ENCODE measurements at regions not wholly inside any gene's neighbourhood (a gene's known extent, or its start where the extent isn't known, plus 50 kb on each side); places are given as distances from the start of the nearest gene placed in this dataset.

DNA sequence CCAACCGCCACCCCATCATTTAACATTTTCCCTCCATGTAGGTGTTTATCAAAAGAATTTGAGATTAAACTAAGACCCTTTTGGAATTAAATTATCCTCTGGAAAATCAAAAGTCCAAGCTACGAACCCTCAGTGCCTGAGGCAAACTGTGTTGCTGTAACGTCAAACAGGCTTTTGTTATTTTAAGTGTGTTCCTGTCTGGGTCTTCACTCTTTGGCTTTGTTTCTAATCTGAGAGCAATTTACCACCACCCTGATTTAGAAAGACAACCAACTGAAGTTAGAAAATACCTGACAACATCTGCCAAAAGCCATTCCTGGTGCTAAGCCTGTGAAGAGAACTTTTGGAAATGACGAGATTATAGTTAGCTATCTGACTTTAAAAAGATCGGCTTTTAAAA lies 199.9 kb downstream of the DIRAS2 start:
- no peak for ATAC-seq
- intact Hi-C loops (cut with DNase I): no loop called here
- DNase-seq (ENCODE audit: missing footprints): no peak

GRCh38 chr9:90444609-90445204 lies 197.9 kb downstream of the DIRAS2 start:
- ATAC-seq (no peak), DNase-seq (ENCODE audit: missing footprints) (no peak)
- intact Hi-C loops (cut with DNase I): no loop called here

- intact Hi-C loops (cut with DNase I): no loop called here
- ATAC-seq (no peak), DNase-seq (ENCODE audit: missing footprints) (no peak)
Observed at GRCh38 chr9:90445391-90445790, 197.2 kb downstream of the DIRAS2 start.

DNA sequence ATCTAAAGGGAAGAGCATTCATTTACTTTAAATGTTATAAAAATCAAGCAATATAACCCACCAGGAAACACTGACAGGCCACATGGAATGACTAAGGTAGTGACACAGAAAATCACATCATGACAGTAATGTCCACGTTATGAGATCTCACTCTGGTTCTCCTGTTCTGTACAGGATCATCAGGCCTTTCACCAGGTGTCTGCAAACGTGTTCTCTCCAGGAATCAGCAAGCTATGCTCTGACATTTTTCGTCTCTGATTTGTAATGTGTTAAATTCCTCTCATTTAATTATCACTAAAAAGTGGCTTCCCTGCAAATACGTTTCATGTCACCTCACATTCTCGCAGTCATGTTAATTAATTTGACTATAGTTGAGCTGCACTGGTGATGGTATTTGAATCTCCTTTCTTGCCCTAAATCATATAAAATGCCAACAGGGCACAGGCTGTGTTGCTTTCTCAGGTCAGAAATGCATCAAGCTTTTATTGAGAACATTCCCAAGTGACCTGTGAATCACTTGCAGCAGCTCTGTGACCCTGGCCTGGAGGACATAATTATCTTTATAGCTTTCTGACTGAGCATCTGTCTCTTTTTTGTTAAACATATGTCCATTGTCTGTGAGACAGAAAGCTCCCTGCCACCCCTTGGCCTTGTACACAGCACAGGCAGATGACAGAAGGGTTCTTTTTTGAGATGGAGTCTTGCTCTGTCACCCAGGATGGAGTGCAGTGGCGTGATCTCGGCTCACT lies 196.2 kb downstream of the DIRAS2 start:
- no peak for ATAC-seq
- intact Hi-C loops (cut with DNase I): no loop called here
- DNase-seq (ENCODE audit: missing footprints): no peak

- no peak for ATAC-seq
- DNase-seq (ENCODE audit: missing footprints): no peak
- intact Hi-C loops (cut with DNase I): no loop called here
Observed at GRCh38 chr9:90447773-90448172, 194.9 kb downstream of the DIRAS2 start.

- DNase-seq (ENCODE audit: missing footprints): no peak
- intact Hi-C loops (cut with DNase I): no loop called here
- no peak for ATAC-seq
Observed at GRCh38 chr9:90449213-90449925, 193.3 kb downstream of the DIRAS2 start.

DNA sequence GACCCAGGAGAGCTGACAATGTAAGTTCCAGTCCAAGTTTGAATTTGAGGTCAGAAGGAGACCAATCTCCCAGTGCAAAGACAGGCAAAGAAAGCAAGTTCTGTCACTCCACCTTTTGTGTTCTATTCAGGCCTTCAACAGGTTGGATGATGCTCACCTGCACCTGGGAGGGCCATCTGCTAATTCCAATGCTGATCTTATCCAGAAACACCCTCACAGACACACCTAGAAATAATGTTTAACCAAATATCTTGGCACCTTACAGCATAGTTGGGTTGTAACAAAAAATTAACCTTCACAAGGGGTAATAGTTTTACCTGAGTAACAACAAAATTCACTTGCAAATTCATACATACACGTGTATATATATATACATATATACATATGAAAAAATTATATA lies 190.8 kb downstream of the DIRAS2 start:
- ATAC-seq (no peak), DNase-seq (ENCODE audit: missing footprints) (no peak)
- intact Hi-C loops (cut with DNase I): no loop called here

DNA sequence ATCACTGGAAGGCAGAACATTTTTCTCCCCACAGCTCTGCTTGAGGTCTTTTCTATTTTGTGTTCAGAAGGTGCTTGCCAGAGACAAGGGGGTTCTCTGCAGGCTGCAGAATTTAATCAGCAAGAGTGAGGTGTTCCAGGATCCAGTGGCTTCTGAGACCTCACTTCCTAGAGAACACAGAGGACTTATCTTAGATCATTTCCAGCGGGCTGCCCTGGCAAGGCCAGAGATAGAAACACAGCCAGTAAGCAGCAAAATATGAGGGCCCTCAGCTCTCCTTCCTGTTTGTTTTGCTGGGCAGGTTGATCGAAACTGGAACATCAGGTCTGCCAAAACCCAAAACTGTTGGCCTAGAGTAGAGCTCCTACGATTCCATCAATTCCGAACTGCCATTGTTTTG lies 187.3 kb downstream of the DIRAS2 start:
- no peak for ATAC-seq
- intact Hi-C loops (cut with DNase I): no loop called here
- no peak for DNase-seq (ENCODE audit: missing footprints)

GRCh38 chr9:90457386-90458190 lies 185.0 kb downstream of the DIRAS2 start:
- intact Hi-C loops (cut with DNase I): no loop called here
- ATAC-seq: no peak
- no peak for DNase-seq (ENCODE audit: missing footprints)

- ATAC-seq (no peak), DNase-seq (ENCODE audit: missing footprints) (no peak)
- intact Hi-C loops (cut with DNase I): no loop called here
Observed at GRCh38 chr9:90458485-90458884, 184.1 kb downstream of the DIRAS2 start.

DNA sequence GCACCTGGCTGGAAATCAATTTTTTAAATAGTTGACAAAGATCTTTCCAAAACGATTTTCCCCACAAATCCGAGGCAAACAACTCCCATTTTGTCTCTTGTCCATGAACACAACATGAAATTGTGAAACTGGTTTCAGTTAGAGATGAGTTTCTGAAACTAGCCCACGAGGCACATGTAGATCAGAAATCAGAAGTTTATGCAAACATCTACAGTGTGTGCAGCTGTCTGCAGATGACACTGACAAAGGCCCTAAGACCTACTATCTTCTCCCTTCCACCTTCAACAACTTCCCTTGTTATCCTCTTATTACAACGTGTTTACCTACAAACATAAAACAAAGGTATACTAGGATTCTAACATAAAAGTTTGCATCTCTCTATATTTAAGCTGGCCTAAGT lies 183.3 kb downstream of the DIRAS2 start:
- intact Hi-C loops (cut with DNase I): no loop called here
- DNase-seq (ENCODE audit: missing footprints) (no peak), ATAC-seq (no peak)

- intact Hi-C loops (cut with DNase I): no loop called here
- no peak for DNase-seq (ENCODE audit: missing footprints)
Observed at GRCh38 chr9:90460220-90460619, 182.4 kb downstream of the DIRAS2 start.

DNA sequence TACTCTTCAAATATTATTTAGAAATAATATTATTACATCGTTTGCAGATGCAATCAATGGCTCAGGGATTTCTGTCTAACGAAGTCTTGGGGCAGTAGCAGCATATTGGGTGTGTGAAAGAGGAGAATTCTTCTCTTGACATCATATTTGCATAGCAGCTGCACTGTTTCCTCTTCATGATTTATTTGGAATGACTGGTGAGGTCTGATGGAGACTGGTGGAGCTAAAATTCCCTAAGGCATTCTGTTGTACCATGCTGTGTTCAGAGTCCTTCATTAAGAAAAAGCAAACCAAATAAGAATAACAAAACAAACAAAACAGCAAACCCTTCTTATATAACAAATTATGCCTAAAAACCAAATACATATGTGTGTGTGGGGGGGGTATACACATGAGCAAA lies 177.6 kb downstream of the DIRAS2 start:
- DNase-seq (ENCODE audit: missing footprints) (no peak), ATAC-seq (no peak)
- intact Hi-C loops (cut with DNase I): no loop called here

More at GRCh38 chr9:90460220-90460619, 182.4 kb downstream of the DIRAS2 start:
- no peak for ATAC-seq

GRCh38 chr9:90466441-90466840 lies 176.2 kb downstream of the DIRAS2 start:
- intact Hi-C loops (cut with DNase I): no loop called here
- no peak for ATAC-seq
- no peak for DNase-seq (ENCODE audit: missing footprints)

- ATAC-seq (no peak), DNase-seq (ENCODE audit: missing footprints) (no peak)
- intact Hi-C loops (cut with DNase I): no loop called here
Observed at GRCh38 chr9:90469435-90469834, 173.2 kb downstream of the DIRAS2 start.

- no peak for DNase-seq (ENCODE audit: missing footprints)
- ATAC-seq: no peak
- intact Hi-C loops (cut with DNase I): no loop called here
Observed at GRCh38 chr9:90469865-90470387, 172.7 kb downstream of the DIRAS2 start.

DNA sequence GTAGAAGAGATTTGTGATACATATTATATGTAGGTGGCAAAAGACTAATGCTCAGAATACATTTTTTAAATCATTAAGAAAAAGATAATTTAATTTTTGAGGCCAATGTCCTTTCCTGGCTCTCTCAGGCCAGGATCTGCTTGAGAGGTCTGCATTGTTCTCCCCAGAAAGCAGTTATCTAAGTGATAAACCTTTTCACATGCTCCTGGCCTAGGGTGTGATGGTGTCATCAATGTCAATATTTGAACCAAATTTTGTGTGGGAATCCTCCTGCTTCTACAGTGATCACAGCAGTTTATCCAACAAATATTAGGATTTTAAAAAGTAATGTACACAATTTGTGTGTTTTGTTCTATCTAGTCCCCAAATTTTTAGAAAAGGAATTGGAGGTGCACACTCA lies 166.6 kb downstream of the DIRAS2 start:
- intact Hi-C loops (cut with DNase I): no loop called here
- DNase-seq (ENCODE audit: missing footprints): no peak
- no peak for ATAC-seq

DNA sequence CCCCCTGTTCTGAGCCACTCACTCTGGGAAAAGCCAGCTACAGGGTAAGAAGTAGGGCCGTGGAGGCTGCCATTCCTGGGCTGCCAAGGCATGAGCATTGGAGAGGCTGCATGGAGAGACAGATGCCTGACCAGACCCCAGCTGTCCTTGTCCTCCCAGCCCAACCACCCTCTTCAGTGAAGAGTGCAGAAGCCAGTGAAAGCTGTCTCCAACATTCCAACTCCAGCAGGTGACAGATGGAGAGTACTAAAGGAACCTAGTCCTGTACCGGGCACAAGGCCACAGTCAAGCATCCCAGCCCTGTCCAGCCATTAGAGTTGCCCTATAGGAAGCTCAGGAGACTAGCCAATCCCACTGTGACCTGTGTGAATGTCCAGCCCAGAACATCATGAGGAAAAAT lies 165.1 kb downstream of the DIRAS2 start:
- DNase-seq (ENCODE audit: missing footprints) (no peak), ATAC-seq (no peak)
- intact Hi-C loops (cut with DNase I): no loop called here

GRCh38 chr9:90478821-90479220 lies 163.8 kb downstream of the DIRAS2 start:
- ATAC-seq (no peak), DNase-seq (ENCODE audit: missing footprints) (no peak)
- intact Hi-C loops (cut with DNase I): no loop called here
